Stomach (tissue), 4 donors: ENCODE measurements at regions not wholly inside any gene's neighbourhood (a gene's known extent, or its start where the extent isn't known, plus 50 kb on each side); places are given as distances from the start of the nearest gene placed in this dataset.
"Not testable (repeated sequence)": the region's sequence is repeated elsewhere in the genome, so short reads cannot be mapped to it uniquely, and the experiment has no call there.

Experiments
- CTCF ChIP-seq, 7 experiments: fragments of 450-650 bp in 4 of 7; fragments of 200-600 bp in 3 of 7; sonication (generic) in 3 of 7; IDR thresholded peaks; one replicate each; pipeline ENCODE4 v1.5.1; 2016 to 2019; ENCODE audit warnings: antibody characterized with exemption in 7 of 7, control low read depth in 2 of 7, mild to moderate bottlenecking in 1 of 7
- EP300 ChIP-seq: sonication (generic); formaldehyde crosslinking; IDR thresholded peaks from one replicate; pipeline ENCODE4 v1.6.1; 2017; ENCODE audit warnings: antibody characterized with exemption
- POLR2A ChIP-seq, 4 donors: fragments of 450-650 bp; IDR thresholded peaks; one replicate each; pipeline ENCODE4 v1.6.1; 2016; ENCODE audit warnings: antibody characterized with exemption in 4 of 4, control low read depth in 2 of 4, mild to moderate bottlenecking in 1 of 4, moderate library complexity in 1 of 4
- POLR2AphosphoS5 ChIP-seq, 3 donors: sonication (generic); formaldehyde crosslinking; IDR thresholded peaks; one replicate each; pipeline ENCODE4 v1.6.1; 2016; ENCODE audit warnings: antibody characterized with exemption in 3 of 3

- TF ChIP-seq CTCF (IDR thresholded peaks at IDR 0.05); EP300; POLR2A (IDR thresholded peaks at IDR 0.05); POLR2AphosphoS5 (IDR thresholded peaks at IDR 0.05): not testable (repeated sequence)
These were observed 199.9 kb downstream of the TXNL1 start for GRCh38 chr18:56438480-56438879.
